Urothelium cell line (cell line): ENCODE measurements at regions not wholly inside any gene's neighbourhood (a gene's known extent, or its start where the extent isn't known, plus 50 kb on each side); places are given as distances from the start of the nearest gene placed in this dataset.

ENCODE experiments used
- DNase-seq: peaks from one replicate; pipeline ENCODE4 v3.0.0; 2011; ENCODE audit warnings: low spot score, mixed read lengths
- FAIRE-seq: peaks from 2 replicates; lab custom pipeline; 2011; peaks lifted over from hg19 to GRCh38; lab: Jason Lieb, UNC

GRCh38 chr19:29467824-29468401, 57.9 kb upstream of the VSTM2B start:
- DNase-seq = peak; percentile 80
- FAIRE-seq = peak; percentile 81

GRCh38 chr19:29475469-29475868, 50.3 kb upstream of the VSTM2B start:
- no peak for DNase-seq
- no peak for FAIRE-seq
